ENCODE measurements at regions not wholly inside any gene's neighbourhood (a gene's known extent, or its start where the extent isn't known, plus 50 kb on each side); places are given as distances from the start of the nearest gene placed in this dataset.

DNA sequence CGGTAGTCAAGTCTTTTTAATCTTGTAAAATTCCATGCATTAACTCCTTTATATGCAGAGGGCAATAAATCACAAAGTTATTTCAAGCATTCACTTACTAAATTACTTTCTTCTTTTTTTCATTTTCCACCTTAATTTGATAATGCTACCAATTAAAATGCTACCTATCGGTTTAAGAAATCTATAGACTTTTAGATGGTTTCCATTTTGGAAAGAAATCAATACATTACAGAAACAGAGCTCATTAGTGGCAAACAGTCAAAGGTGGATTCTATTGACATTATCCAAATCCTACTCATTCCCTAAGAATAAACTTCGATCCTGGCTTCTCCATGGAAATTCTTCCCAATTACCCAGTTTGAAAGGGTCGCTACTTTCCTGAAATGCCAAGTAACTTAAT, 176.5 kb downstream of the MREG start:
- Histone ChIP-seq H3K9me3 (ENCODE audit: control insufficient read depth in 1 of 2, low read length in 2 of 2) (no peaks in the 10 kb centered on the region), H3K9ac (ENCODE audit: low read depth in 1 of 2, low read length in 2 of 2) (no peak overlapping the region), H3K36me3 (ENCODE audit: control insufficient read depth in 1 of 2, insufficient read depth in 2 of 2, low read length in 2 of 2) (no peaks in the 10 kb centered on the region), H3K4me3 (ENCODE audit: low read depth in 1 of 2, low read length in 2 of 2) (no peak overlapping the region), H3K4me1 (ENCODE audit: control insufficient read depth in 1 of 2, insufficient read depth in 2 of 2, low read length in 2 of 2) (peaks cover 2 to 9% of the 10 kb centered on the region in 2 donors), H3K27me3 (ENCODE audit: control insufficient read depth in 1 of 2, insufficient read depth in 2 of 2, low read length in 2 of 2) (no peaks in the 10 kb centered on the region), H3K27ac (ENCODE audit: low read depth, low read length) (no peak overlapping the region)

GRCh38 chr2:215835657-215836056, 177.7 kb downstream of the MREG start:
- no peak overlapping the region for H3K4me3 ChIP-seq (ENCODE audit: low read depth in 1 of 2, low read length in 2 of 2)
- H3K27me3 ChIP-seq (ENCODE audit: control insufficient read depth in 1 of 2, insufficient read depth in 2 of 2, low read length in 2 of 2): no peaks in the 10 kb centered on the region
- H3K9ac ChIP-seq (ENCODE audit: low read depth in 1 of 2, low read length in 2 of 2): no peak overlapping the region
- H3K36me3 ChIP-seq (ENCODE audit: control insufficient read depth in 1 of 2, insufficient read depth in 2 of 2, low read length in 2 of 2): no peaks in the 10 kb centered on the region
- no peak overlapping the region for H3K27ac ChIP-seq (ENCODE audit: low read depth, low read length)
- peaks cover 7 to 9% of the 10 kb centered on the region in 2 donors for H3K4me1 ChIP-seq (ENCODE audit: control insufficient read depth in 1 of 2, insufficient read depth in 2 of 2, low read length in 2 of 2)
- no peaks in the 10 kb centered on the region for H3K9me3 ChIP-seq (ENCODE audit: control insufficient read depth in 1 of 2, low read length in 2 of 2)

- H3K4me3 ChIP-seq (ENCODE audit: low read depth in 1 of 2, low read length in 2 of 2): no peak overlapping the region
- H3K4me1 ChIP-seq (ENCODE audit: control insufficient read depth in 1 of 2, insufficient read depth in 2 of 2, low read length in 2 of 2): peaks cover 9% of the 10 kb centered on the region in 2 donors
- H3K9ac ChIP-seq (ENCODE audit: low read depth in 1 of 2, low read length in 2 of 2): no peak overlapping the region
- no peaks in the 10 kb centered on the region for H3K27me3 ChIP-seq (ENCODE audit: control insufficient read depth in 1 of 2, insufficient read depth in 2 of 2, low read length in 2 of 2)
- H3K27ac ChIP-seq (ENCODE audit: low read depth, low read length): no peak overlapping the region
- H3K9me3 ChIP-seq (ENCODE audit: control insufficient read depth in 1 of 2, low read length in 2 of 2): no peaks in the 10 kb centered on the region
- H3K36me3 ChIP-seq (ENCODE audit: control insufficient read depth in 1 of 2, insufficient read depth in 2 of 2, low read length in 2 of 2): no peaks in the 10 kb centered on the region
These were observed 178.1 kb downstream of the MREG start for GRCh38 chr2:215835231-215835630.

- Histone ChIP-seq H3K9ac (ENCODE audit: low read depth in 1 of 2, low read length in 2 of 2) (no peak overlapping the region), H3K27me3 (ENCODE audit: control insufficient read depth in 1 of 2, insufficient read depth in 2 of 2, low read length in 2 of 2) (no peaks in the 10 kb centered on the region), H3K36me3 (ENCODE audit: control insufficient read depth in 1 of 2, insufficient read depth in 2 of 2, low read length in 2 of 2) (no peaks in the 10 kb centered on the region), H3K4me1 (ENCODE audit: control insufficient read depth in 1 of 2, insufficient read depth in 2 of 2, low read length in 2 of 2) (peaks cover 9 to 12% of the 10 kb centered on the region in 2 donors), H3K9me3 (ENCODE audit: control insufficient read depth in 1 of 2, low read length in 2 of 2) (no peaks in the 10 kb centered on the region), H3K27ac (ENCODE audit: low read depth, low read length) (no peak overlapping the region), H3K4me3 (ENCODE audit: low read depth in 1 of 2, low read length in 2 of 2) (no peak overlapping the region)
These were observed 179.7 kb downstream of the MREG start for GRCh38 chr2:215833531-215834162.

DNA sequence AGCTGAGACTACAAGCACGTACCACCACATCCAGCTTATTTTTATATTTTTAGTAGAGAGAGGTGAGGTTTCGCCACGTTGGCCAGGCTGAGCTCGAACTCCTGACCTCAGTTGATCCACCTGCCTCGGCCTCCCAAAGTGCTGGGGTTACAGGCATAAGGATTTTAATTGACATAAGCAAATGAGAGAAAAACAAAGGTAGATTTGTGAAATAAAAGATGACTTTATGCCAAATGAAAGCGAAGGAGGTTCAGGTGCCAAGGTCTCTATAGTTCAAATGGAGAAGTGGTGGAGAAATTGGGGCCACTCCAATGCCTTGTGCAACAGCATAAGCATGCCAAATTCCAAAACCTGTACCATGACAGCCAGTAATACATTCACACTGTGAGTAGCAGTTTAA, 180.6 kb downstream of the MREG start:
- Histone ChIP-seq H3K27ac (ENCODE audit: low read depth, low read length) (no peak overlapping the region), H3K36me3 (ENCODE audit: control insufficient read depth in 1 of 2, insufficient read depth in 2 of 2, low read length in 2 of 2) (no peaks in the 10 kb centered on the region), H3K9me3 (ENCODE audit: control insufficient read depth in 1 of 2, low read length in 2 of 2) (no peaks in the 10 kb centered on the region), H3K4me3 (ENCODE audit: low read depth in 1 of 2, low read length in 2 of 2) (no peak overlapping the region), H3K4me1 (ENCODE audit: control insufficient read depth in 1 of 2, insufficient read depth in 2 of 2, low read length in 2 of 2) (peaks cover 9 to 12% of the 10 kb centered on the region in 2 donors), H3K27me3 (ENCODE audit: control insufficient read depth in 1 of 2, insufficient read depth in 2 of 2, low read length in 2 of 2) (no peaks in the 10 kb centered on the region), H3K9ac (ENCODE audit: low read depth in 1 of 2, low read length in 2 of 2) (no peak overlapping the region)

GRCh38 chr2:215831296-215831913, 181.9 kb downstream of the MREG start:
- Histone ChIP-seq H3K27me3 (ENCODE audit: control insufficient read depth in 1 of 2, insufficient read depth in 2 of 2, low read length in 2 of 2) (no peaks in the 10 kb centered on the region), H3K4me1 (ENCODE audit: control insufficient read depth in 1 of 2, insufficient read depth in 2 of 2, low read length in 2 of 2) (peaks cover 9 to 12% of the 10 kb centered on the region in 2 donors), H3K4me3 (ENCODE audit: low read depth in 1 of 2, low read length in 2 of 2) (peak overlapping the region; percentile 36 to 45), H3K9ac (ENCODE audit: low read depth in 1 of 2, low read length in 2 of 2) (no peak overlapping the region), H3K36me3 (ENCODE audit: control insufficient read depth in 1 of 2, insufficient read depth in 2 of 2, low read length in 2 of 2) (no peaks in the 10 kb centered on the region), H3K9me3 (ENCODE audit: control insufficient read depth in 1 of 2, low read length in 2 of 2) (no peaks in the 10 kb centered on the region), H3K27ac (ENCODE audit: low read depth, low read length) (no peak overlapping the region)

- no peak overlapping the region for H3K27ac ChIP-seq (ENCODE audit: low read depth, low read length)
- peaks cover 9 to 12% of the 10 kb centered on the region in 2 donors for H3K4me1 ChIP-seq (ENCODE audit: control insufficient read depth in 1 of 2, insufficient read depth in 2 of 2, low read length in 2 of 2)
These were observed 183.0 kb downstream of the MREG start for GRCh38 chr2:215830304-215830703.

GRCh38 chr2:215829261-215829660, 184.1 kb downstream of the MREG start:
- no peak overlapping the region for H3K4me3 ChIP-seq (ENCODE audit: low read depth in 1 of 2, low read length in 2 of 2)
- H3K9me3 ChIP-seq (ENCODE audit: control insufficient read depth in 1 of 2, low read length in 2 of 2): no peaks in the 10 kb centered on the region
- no peak overlapping the region for H3K9ac ChIP-seq (ENCODE audit: low read depth in 1 of 2, low read length in 2 of 2)
- H3K4me1 ChIP-seq (ENCODE audit: control insufficient read depth in 1 of 2, insufficient read depth in 2 of 2, low read length in 2 of 2): peaks cover 9 to 12% of the 10 kb centered on the region in 2 donors
- no peaks in the 10 kb centered on the region for H3K36me3 ChIP-seq (ENCODE audit: control insufficient read depth in 1 of 2, insufficient read depth in 2 of 2, low read length in 2 of 2)
- H3K27me3 ChIP-seq (ENCODE audit: control insufficient read depth in 1 of 2, insufficient read depth in 2 of 2, low read length in 2 of 2): no peaks in the 10 kb centered on the region
- H3K27ac ChIP-seq (ENCODE audit: low read depth, low read length): no peak overlapping the region

More at GRCh38 chr2:215830304-215830703, 183.0 kb downstream of the MREG start:
- no peaks in the 10 kb centered on the region for H3K36me3 ChIP-seq (ENCODE audit: control insufficient read depth in 1 of 2, insufficient read depth in 2 of 2, low read length in 2 of 2)
- H3K4me3 ChIP-seq (ENCODE audit: low read depth in 1 of 2, low read length in 2 of 2): no peak overlapping the region
- no peaks in the 10 kb centered on the region for H3K27me3 ChIP-seq (ENCODE audit: control insufficient read depth in 1 of 2, insufficient read depth in 2 of 2, low read length in 2 of 2)
- H3K9me3 ChIP-seq (ENCODE audit: control insufficient read depth in 1 of 2, low read length in 2 of 2): no peaks in the 10 kb centered on the region
- H3K9ac ChIP-seq (ENCODE audit: low read depth in 1 of 2, low read length in 2 of 2): no peak overlapping the region

- Histone ChIP-seq H3K9me3 (ENCODE audit: control insufficient read depth in 1 of 2, low read length in 2 of 2) (no peaks in the 10 kb centered on the region), H3K36me3 (ENCODE audit: control insufficient read depth in 1 of 2, insufficient read depth in 2 of 2, low read length in 2 of 2) (no peaks in the 10 kb centered on the region), H3K9ac (ENCODE audit: low read depth in 1 of 2, low read length in 2 of 2) (no peak overlapping the region), H3K27me3 (ENCODE audit: control insufficient read depth in 1 of 2, insufficient read depth in 2 of 2, low read length in 2 of 2) (no peaks in the 10 kb centered on the region), H3K4me1 (ENCODE audit: control insufficient read depth in 1 of 2, insufficient read depth in 2 of 2, low read length in 2 of 2) (peaks cover 9 to 12% of the 10 kb centered on the region in 2 donors), H3K27ac (ENCODE audit: low read depth, low read length) (no peak overlapping the region), H3K4me3 (ENCODE audit: low read depth in 1 of 2, low read length in 2 of 2) (no peak overlapping the region)
These were observed 184.7 kb downstream of the MREG start for GRCh38 chr2:215828528-215829184.

- Histone ChIP-seq H3K4me1 (ENCODE audit: control insufficient read depth in 1 of 2, insufficient read depth in 2 of 2, low read length in 2 of 2) (peaks cover 8 to 11% of the 10 kb centered on the region in 2 donors), H3K27me3 (ENCODE audit: control insufficient read depth in 1 of 2, insufficient read depth in 2 of 2, low read length in 2 of 2) (no peaks in the 10 kb centered on the region), H3K27ac (ENCODE audit: low read depth, low read length) (no peak overlapping the region), H3K36me3 (ENCODE audit: control insufficient read depth in 1 of 2, insufficient read depth in 2 of 2, low read length in 2 of 2) (no peaks in the 10 kb centered on the region), H3K4me3 (ENCODE audit: low read depth in 1 of 2, low read length in 2 of 2) (no peak overlapping the region), H3K9ac (ENCODE audit: low read depth in 1 of 2, low read length in 2 of 2) (no peak overlapping the region), H3K9me3 (ENCODE audit: control insufficient read depth in 1 of 2, low read length in 2 of 2) (no peaks in the 10 kb centered on the region)
These were observed 186.4 kb downstream of the MREG start for GRCh38 chr2:215826838-215827441.

Measured in duodenal mucosa (tissue), 2 donors.